Sigmoid colon (tissue), 4 donors: ENCODE measurements at regions not wholly inside any gene's neighbourhood (a gene's known extent, or its start where the extent isn't known, plus 50 kb on each side); places are given as distances from the start of the nearest gene placed in this dataset.

ENCODE experiments used
- CTCF ChIP-seq, 4 experiments: fragments of 450-650 bp in 3 of 4; fragments of 200-600 bp in 1 of 4; IDR thresholded peaks; one replicate each; pipeline ENCODE4 v1.5.1; 2016 to 2019; ENCODE audit warnings: antibody characterized with exemption in 4 of 4, mild to moderate bottlenecking in 3 of 4, moderate library complexity in 2 of 4
- EP300 ChIP-seq, 4 donors: sonication (generic); formaldehyde crosslinking; IDR thresholded peaks; one replicate each; pipeline ENCODE4 v1.6.1; 2017; ENCODE audit warnings: antibody characterized with exemption in 4 of 4
- POLR2A ChIP-seq, 2 donors: fragments of 450-650 bp; IDR thresholded peaks; one replicate each; pipeline ENCODE4 v1.6.1; 2016; ENCODE audit warnings: antibody characterized with exemption in 2 of 2, mild to moderate bottlenecking in 2 of 2, moderate library complexity in 2 of 2

DNA sequence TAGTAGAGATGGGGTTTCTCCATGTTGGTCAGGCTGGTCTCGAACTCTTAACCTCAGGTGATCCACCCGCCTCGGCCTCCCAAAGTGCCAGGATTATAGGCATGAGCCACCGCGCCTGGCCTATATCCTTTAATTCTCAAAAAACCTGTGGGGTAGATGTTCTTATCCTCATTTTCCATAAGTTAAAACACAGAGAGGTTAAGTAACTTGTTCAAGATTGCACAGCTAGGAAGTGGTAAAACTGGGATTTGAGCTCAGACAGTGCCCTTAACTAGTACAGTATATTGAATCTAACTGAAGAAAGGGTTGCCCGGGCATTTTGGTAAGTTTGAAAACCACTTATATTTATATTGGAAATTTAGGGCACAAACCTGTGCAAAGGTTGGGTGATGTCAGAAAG is 116.0 kb downstream of the GLUD2 start:
- TF ChIP-seq EP300 (IDR thresholded peaks at IDR 0.05) (no peak), POLR2A (IDR thresholded peaks at IDR 0.05) (no peak), CTCF (IDR thresholded peaks at IDR 0.05) (no peak)
